ENCODE measurements at regions not wholly inside any gene's neighbourhood (a gene's known extent, or its start where the extent isn't known, plus 50 kb on each side); places are given as distances from the start of the nearest gene placed in this dataset.

DNA sequence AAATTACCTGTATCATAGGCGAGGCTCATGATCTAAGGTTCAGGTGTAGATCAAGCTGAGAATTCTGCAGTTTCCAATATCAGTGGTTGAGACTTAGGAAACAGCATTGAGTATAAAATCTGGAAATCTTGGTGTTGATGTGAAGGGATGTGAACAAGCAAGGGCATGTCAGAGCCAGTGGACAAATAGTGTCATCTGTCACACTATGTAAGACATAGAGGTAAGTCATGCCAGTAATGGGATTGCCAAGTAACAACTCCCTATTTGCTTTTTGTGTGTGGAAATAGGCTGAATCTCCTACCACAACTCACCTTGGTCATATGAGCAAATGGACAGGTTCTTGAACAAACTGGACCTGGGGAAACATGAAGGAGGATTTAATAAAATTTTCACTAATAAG lies 334.5 kb upstream of the EMCN start:
- no peaks in the 10 kb centered on the region for H3K4me1 ChIP-seq
- no peaks in the 10 kb centered on the region for H4K20me1 ChIP-seq
- no peak overlapping the region for H3K4me3 ChIP-seq
- no peak overlapping the region for H3K9ac ChIP-seq
- H3K9me3 ChIP-seq: no peaks in the 10 kb centered on the region
- TF ChIP-seq Cebpa-rat (IDR thresholded peaks at IDR 0.05): no peak
- H3K27ac ChIP-seq: no peak overlapping the region
- no peaks in the 10 kb centered on the region for H3K27me3 ChIP-seq
- H3K4me2 ChIP-seq: no peak overlapping the region
- no peaks in the 10 kb centered on the region for H3K36me3 ChIP-seq

DNA sequence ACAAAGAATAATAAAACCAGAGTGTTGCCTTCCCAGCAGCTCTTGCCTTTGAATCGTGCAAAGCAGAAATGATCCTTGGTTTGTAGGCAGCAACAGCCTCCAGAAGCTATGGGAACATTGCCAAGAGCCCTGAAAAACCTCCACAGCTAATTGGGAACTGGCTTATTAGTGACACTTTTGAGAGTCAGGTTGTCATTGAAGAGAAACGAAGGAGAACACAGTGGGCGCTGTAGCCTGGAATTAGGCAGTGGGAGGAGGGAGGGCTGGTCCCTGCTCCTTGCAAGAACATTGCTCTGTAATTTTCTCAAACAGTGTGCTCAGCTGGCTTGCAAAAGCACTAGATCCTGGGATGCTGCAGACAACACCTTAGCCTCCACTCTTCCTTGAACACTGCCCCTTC lies 331.5 kb upstream of the EMCN start:
- no peaks in the 10 kb centered on the region for H3K9me3 ChIP-seq
- no peaks in the 10 kb centered on the region for H4K20me1 ChIP-seq
- no peak overlapping the region for H3K4me3 ChIP-seq
- no peaks in the 10 kb centered on the region for H3K27me3 ChIP-seq
- H3K4me1 ChIP-seq: no peaks in the 10 kb centered on the region
- no peaks in the 10 kb centered on the region for H3K36me3 ChIP-seq
- TF ChIP-seq Cebpa-rat (IDR thresholded peaks at IDR 0.05): no peak
- H3K4me2 ChIP-seq: no peak overlapping the region
- no peak overlapping the region for H3K27ac ChIP-seq
- H3K9ac ChIP-seq: no peak overlapping the region

- Histone ChIP-seq H3K4me1 (no peaks in the 10 kb centered on the region), H4K20me1 (no peaks in the 10 kb centered on the region), H3K4me2 (no peak overlapping the region), H3K9me3 (no peaks in the 10 kb centered on the region), H3K9ac (no peak overlapping the region), H3K27ac (no peak overlapping the region), H3K36me3 (no peaks in the 10 kb centered on the region), H3K4me3 (no peak overlapping the region), H3K27me3 (no peaks in the 10 kb centered on the region)
- no peak for TF ChIP-seq Cebpa-rat (IDR thresholded peaks at IDR 0.05)
Observed at GRCh38 chr4:100848841-100849240, 331.0 kb upstream of the EMCN start.

GRCh38 chr4:100843910-100844309 lies 326.1 kb upstream of the EMCN start:
- Histone ChIP-seq H3K4me3 (no peak overlapping the region), H3K4me2 (no peak overlapping the region), H3K27me3 (no peaks in the 10 kb centered on the region), H3K9me3 (no peaks in the 10 kb centered on the region), H4K20me1 (no peaks in the 10 kb centered on the region), H3K4me1 (no peaks in the 10 kb centered on the region), H3K36me3 (no peaks in the 10 kb centered on the region), H3K9ac (no peak overlapping the region), H3K27ac (no peak overlapping the region)
- TF ChIP-seq Cebpa-rat (IDR thresholded peaks at IDR 0.05): no peak

DNA sequence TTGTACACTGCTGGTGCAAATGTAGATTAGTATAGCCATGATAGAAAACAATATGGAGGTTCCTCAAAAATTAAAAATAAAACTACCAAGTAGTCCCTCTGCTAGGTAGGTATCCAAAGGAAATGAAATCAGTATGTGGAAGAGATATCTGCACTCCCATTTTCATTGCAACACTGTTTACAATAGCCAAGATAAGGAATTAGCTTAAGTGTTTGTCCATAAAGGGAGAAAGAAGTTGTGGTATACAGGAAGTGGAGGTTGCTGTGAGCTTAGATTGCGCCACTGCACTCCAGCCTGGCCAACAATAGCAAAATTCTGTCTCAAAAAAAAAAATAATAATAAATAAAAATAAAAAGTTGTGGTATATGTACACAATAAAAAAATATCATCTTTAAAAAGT lies 325.0 kb upstream of the EMCN start:
- no peaks in the 10 kb centered on the region for H3K4me1 ChIP-seq
- H3K9ac ChIP-seq: no peak overlapping the region
- H3K36me3 ChIP-seq: no peaks in the 10 kb centered on the region
- H3K9me3 ChIP-seq: no peaks in the 10 kb centered on the region
- H3K4me3 ChIP-seq: no peak overlapping the region
- no peaks in the 10 kb centered on the region for H3K27me3 ChIP-seq
- no peaks in the 10 kb centered on the region for H4K20me1 ChIP-seq
- H3K4me2 ChIP-seq: no peak overlapping the region
- no peak for TF ChIP-seq Cebpa-rat (IDR thresholded peaks at IDR 0.05)
- H3K27ac ChIP-seq: no peak overlapping the region

GRCh38 chr4:100841911-100842310 lies 324.1 kb upstream of the EMCN start:
- H3K27ac ChIP-seq: no peak overlapping the region
- TF ChIP-seq Cebpa-rat (IDR thresholded peaks at IDR 0.05): no peak
- no peaks in the 10 kb centered on the region for H3K27me3 ChIP-seq
- H3K4me1 ChIP-seq: no peaks in the 10 kb centered on the region
- H3K4me2 ChIP-seq: no peak overlapping the region
- no peaks in the 10 kb centered on the region for H3K9me3 ChIP-seq
- H3K9ac ChIP-seq: no peak overlapping the region
- no peaks in the 10 kb centered on the region for H3K36me3 ChIP-seq
- H3K4me3 ChIP-seq: no peak overlapping the region
- H4K20me1 ChIP-seq: no peaks in the 10 kb centered on the region

DNA sequence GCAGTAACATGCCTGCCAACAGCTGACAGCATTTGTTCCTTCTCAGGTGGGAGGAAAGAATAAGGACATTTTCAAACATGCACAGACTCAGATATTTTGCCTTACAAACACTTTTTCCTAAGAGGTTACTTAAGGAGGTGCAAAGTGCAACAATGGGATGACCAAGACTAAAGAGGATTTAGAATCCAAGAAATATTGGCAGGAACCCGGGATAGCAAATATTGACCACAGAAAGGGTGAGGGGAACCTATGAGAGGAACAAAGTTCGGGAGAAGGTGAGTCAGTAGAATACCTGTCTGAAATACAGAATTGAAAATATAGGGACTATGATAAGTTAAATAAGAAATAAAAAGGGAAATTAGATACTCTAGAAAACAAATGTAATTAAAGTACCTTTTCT lies 321.9 kb upstream of the EMCN start:
- no peak overlapping the region for H3K27ac ChIP-seq
- H3K36me3 ChIP-seq: no peaks in the 10 kb centered on the region
- H4K20me1 ChIP-seq: no peaks in the 10 kb centered on the region
- H3K4me2 ChIP-seq: no peak overlapping the region
- no peak for TF ChIP-seq Cebpa-rat (IDR thresholded peaks at IDR 0.05)
- no peaks in the 10 kb centered on the region for H3K27me3 ChIP-seq
- H3K9me3 ChIP-seq: no peaks in the 10 kb centered on the region
- no peak overlapping the region for H3K9ac ChIP-seq
- H3K4me3 ChIP-seq: no peak overlapping the region
- no peaks in the 10 kb centered on the region for H3K4me1 ChIP-seq

- H3K4me3 ChIP-seq: no peak overlapping the region
- H3K4me2 ChIP-seq: no peak overlapping the region
- no peaks in the 10 kb centered on the region for H4K20me1 ChIP-seq
- TF ChIP-seq Cebpa-rat (IDR thresholded peaks at IDR 0.05): no peak
- no peaks in the 10 kb centered on the region for H3K27me3 ChIP-seq
- no peaks in the 10 kb centered on the region for H3K9me3 ChIP-seq
- H3K4me1 ChIP-seq: no peaks in the 10 kb centered on the region
- no peak overlapping the region for H3K27ac ChIP-seq
- no peak overlapping the region for H3K9ac ChIP-seq
- H3K36me3 ChIP-seq: no peaks in the 10 kb centered on the region
Observed at GRCh38 chr4:100838286-100838685, 320.5 kb upstream of the EMCN start.

DNA sequence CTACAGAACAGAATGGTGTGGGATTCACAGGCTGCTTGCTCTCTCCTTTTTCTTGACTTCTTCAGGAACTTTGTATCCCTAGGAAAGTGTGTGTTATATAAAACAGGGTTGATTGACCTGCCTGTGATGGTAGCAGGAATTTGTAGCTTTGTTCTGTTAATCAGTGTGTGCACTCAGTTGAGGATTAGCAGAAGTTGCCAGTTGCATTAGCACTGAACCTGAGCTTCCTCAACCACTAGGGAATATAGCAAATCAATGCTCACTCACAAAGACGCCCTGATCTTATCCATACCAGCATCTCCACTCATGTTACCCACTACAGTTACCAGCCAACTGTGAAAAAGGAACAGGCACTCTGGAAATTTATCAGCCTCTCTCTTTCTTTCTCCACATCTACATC lies 319.1 kb upstream of the EMCN start:
- H3K36me3 ChIP-seq: no peaks in the 10 kb centered on the region
- no peaks in the 10 kb centered on the region for H3K9me3 ChIP-seq
- no peaks in the 10 kb centered on the region for H3K4me1 ChIP-seq
- no peaks in the 10 kb centered on the region for H4K20me1 ChIP-seq
- H3K4me3 ChIP-seq: no peak overlapping the region
- H3K27ac ChIP-seq: no peak overlapping the region
- H3K27me3 ChIP-seq: no peaks in the 10 kb centered on the region
- H3K4me2 ChIP-seq: no peak overlapping the region
- no peak overlapping the region for H3K9ac ChIP-seq
- TF ChIP-seq Cebpa-rat (IDR thresholded peaks at IDR 0.05): no peak

DNA sequence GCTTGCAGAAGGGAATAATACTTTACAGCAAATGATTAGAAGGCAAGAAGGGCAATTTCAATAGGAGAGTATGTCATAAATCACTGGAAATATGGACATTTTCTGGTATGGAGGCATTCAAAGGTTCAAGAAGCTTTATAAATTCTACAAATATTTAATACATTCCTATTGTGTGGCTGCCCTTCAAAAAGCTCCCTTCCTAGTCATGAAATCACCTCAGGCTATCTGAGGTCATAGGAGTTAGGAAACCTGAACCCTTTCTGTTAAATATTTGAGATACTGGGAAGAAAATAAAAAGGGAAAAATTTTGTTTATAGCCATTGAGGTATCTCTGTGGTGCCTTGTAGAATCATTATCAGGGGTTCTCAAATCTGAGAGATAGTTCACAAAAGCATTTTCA lies 316.8 kb upstream of the EMCN start:
- no peaks in the 10 kb centered on the region for H4K20me1 ChIP-seq
- no peaks in the 10 kb centered on the region for H3K9me3 ChIP-seq
- TF ChIP-seq Cebpa-rat (IDR thresholded peaks at IDR 0.05): no peak
- H3K4me2 ChIP-seq: no peak overlapping the region
- H3K9ac ChIP-seq: no peak overlapping the region
- no peak overlapping the region for H3K4me3 ChIP-seq
- H3K27ac ChIP-seq: no peak overlapping the region
- H3K27me3 ChIP-seq: no peaks in the 10 kb centered on the region
- no peaks in the 10 kb centered on the region for H3K36me3 ChIP-seq
- H3K4me1 ChIP-seq: no peaks in the 10 kb centered on the region

GRCh38 chr4:100833906-100834305 lies 316.1 kb upstream of the EMCN start:
- Histone ChIP-seq H3K4me3 (no peak overlapping the region), H3K36me3 (no peaks in the 10 kb centered on the region), H3K4me2 (no peak overlapping the region), H3K9ac (no peak overlapping the region), H3K27me3 (no peaks in the 10 kb centered on the region), H3K9me3 (0 out of 2 replicates have a peak, but pooled peaks cover 4% of the 10 kb centered on the region), H3K4me1 (no peaks in the 10 kb centered on the region), H4K20me1 (no peaks in the 10 kb centered on the region), H3K27ac (no peak overlapping the region)
- TF ChIP-seq Cebpa-rat (IDR thresholded peaks at IDR 0.05): no peak

All from BLaER1 (cell line).